ENCODE measurements at regions not wholly inside any gene's neighbourhood (a gene's known extent, or its start where the extent isn't known, plus 50 kb on each side); places are given as distances from the start of the nearest gene placed in this dataset.

GRCh38 chr6:147911057-147911456 lies 402.6 kb downstream of the SAMD5 start:
- Mint-ChIP-seq H3K36me3 (ENCODE audit: low read depth) (no peaks in the 10 kb centered on the region), H3K27me3 (no peaks in the 10 kb centered on the region), H3K4me1 (no peaks in the 10 kb centered on the region), H3K27ac (no peak overlapping the region), H3K4me3 (no peak overlapping the region)
- no peaks in the 10 kb centered on the region for H3K9me3 ChIP-seq (ENCODE audit: control insufficient read depth, low read length, poor library complexity, severe bottlenecking)
- ATAC-seq = no peak
- no peak for DNase-seq

- H3K27ac Mint-ChIP-seq = no peak overlapping the region
- no peaks in the 10 kb centered on the region for H3K27me3 Mint-ChIP-seq
- H3K36me3 Mint-ChIP-seq (ENCODE audit: low read depth) = no peaks in the 10 kb centered on the region
- ATAC-seq (no peak), DNase-seq (no peak)
- H3K4me1 Mint-ChIP-seq = no peaks in the 10 kb centered on the region
- H3K9me3 ChIP-seq (ENCODE audit: control insufficient read depth, low read length, poor library complexity, severe bottlenecking) = no peaks in the 10 kb centered on the region
- H3K4me3 Mint-ChIP-seq = no peak overlapping the region
Observed at GRCh38 chr6:147911686-147912085, 403.2 kb downstream of the SAMD5 start.

GRCh38 chr6:147922799-147923198 lies 414.3 kb downstream of the SAMD5 start:
- H3K9me3 ChIP-seq (ENCODE audit: control insufficient read depth, low read length, poor library complexity, severe bottlenecking) = no peaks in the 10 kb centered on the region
- no peaks in the 10 kb centered on the region for H3K27me3 Mint-ChIP-seq
- DNase-seq (no peak), ATAC-seq (no peak)
- no peak overlapping the region for H3K4me3 Mint-ChIP-seq
- no peaks in the 10 kb centered on the region for H3K4me1 Mint-ChIP-seq
- H3K27ac Mint-ChIP-seq = no peak overlapping the region
- H3K36me3 Mint-ChIP-seq (ENCODE audit: low read depth) = no peaks in the 10 kb centered on the region

- H3K36me3 Mint-ChIP-seq (ENCODE audit: low read depth) = no peaks in the 10 kb centered on the region
- no peak overlapping the region for H3K27ac Mint-ChIP-seq
- H3K27me3 Mint-ChIP-seq = no peaks in the 10 kb centered on the region
- DNase-seq (no peak), ATAC-seq (no peak)
- H3K9me3 ChIP-seq (ENCODE audit: control insufficient read depth, low read length, poor library complexity, severe bottlenecking) = no peaks in the 10 kb centered on the region
- no peaks in the 10 kb centered on the region for H3K4me1 Mint-ChIP-seq
- H3K4me3 Mint-ChIP-seq = no peak overlapping the region
Observed at GRCh38 chr6:147924598-147924997, 416.1 kb downstream of the SAMD5 start.

GRCh38 chr6:147925826-147926225 lies 416.8 kb upstream of the SASH1 start:
- H3K4me1 Mint-ChIP-seq = no peaks in the 10 kb centered on the region
- DNase-seq (no peak), ATAC-seq (no peak)
- H3K27me3 Mint-ChIP-seq = no peaks in the 10 kb centered on the region
- H3K36me3 Mint-ChIP-seq (ENCODE audit: low read depth) = no peaks in the 10 kb centered on the region
- no peak overlapping the region for H3K4me3 Mint-ChIP-seq
- H3K9me3 ChIP-seq (ENCODE audit: control insufficient read depth, low read length, poor library complexity, severe bottlenecking) = no peaks in the 10 kb centered on the region
- no peak overlapping the region for H3K27ac Mint-ChIP-seq

GRCh38 chr6:147930745-147931144 lies 411.9 kb upstream of the SASH1 start:
- Mint-ChIP-seq H3K4me1 (no peaks in the 10 kb centered on the region), H3K27ac (no peak overlapping the region), H3K27me3 (no peaks in the 10 kb centered on the region), H3K36me3 (ENCODE audit: low read depth) (no peaks in the 10 kb centered on the region), H3K4me3 (no peak overlapping the region)
- ATAC-seq (no peak), DNase-seq (no peak)
- no peaks in the 10 kb centered on the region for H3K9me3 ChIP-seq (ENCODE audit: control insufficient read depth, low read length, poor library complexity, severe bottlenecking)

GRCh38 chr6:147933224-147933623 lies 409.4 kb upstream of the SASH1 start:
- no peaks in the 10 kb centered on the region for H3K27me3 Mint-ChIP-seq
- no peak overlapping the region for H3K27ac Mint-ChIP-seq
- no peaks in the 10 kb centered on the region for H3K4me1 Mint-ChIP-seq
- H3K36me3 Mint-ChIP-seq (ENCODE audit: low read depth) = no peaks in the 10 kb centered on the region
- no peaks in the 10 kb centered on the region for H3K9me3 ChIP-seq (ENCODE audit: control insufficient read depth, low read length, poor library complexity, severe bottlenecking)
- ATAC-seq = no peak
- H3K4me3 Mint-ChIP-seq = no peak overlapping the region
- DNase-seq = no peak

GRCh38 chr6:147935656-147936055 lies 407.0 kb upstream of the SASH1 start:
- H3K4me3 Mint-ChIP-seq = no peak overlapping the region

GRCh38 chr6:147936703-147937470 lies 405.8 kb upstream of the SASH1 start:
- no peak overlapping the region for H3K27ac Mint-ChIP-seq
- no peaks in the 10 kb centered on the region for H3K36me3 Mint-ChIP-seq (ENCODE audit: low read depth)
- H3K27me3 Mint-ChIP-seq = no peaks in the 10 kb centered on the region
- no peak for DNase-seq
- no peak for ATAC-seq
- H3K4me3 Mint-ChIP-seq = no peak overlapping the region
- no peaks in the 10 kb centered on the region for H3K4me1 Mint-ChIP-seq
- no peaks in the 10 kb centered on the region for H3K9me3 ChIP-seq (ENCODE audit: control insufficient read depth, low read length, poor library complexity, severe bottlenecking)

More at GRCh38 chr6:147935656-147936055, 407.0 kb upstream of the SASH1 start:
- Mint-ChIP-seq H3K4me1 (no peaks in the 10 kb centered on the region), H3K27me3 (no peaks in the 10 kb centered on the region), H3K27ac (no peak overlapping the region), H3K36me3 (ENCODE audit: low read depth) (no peaks in the 10 kb centered on the region)
- ATAC-seq = no peak
- DNase-seq = no peak
- no peaks in the 10 kb centered on the region for H3K9me3 ChIP-seq (ENCODE audit: control insufficient read depth, low read length, poor library complexity, severe bottlenecking)

GRCh38 chr6:147941143-147941542 lies 401.5 kb upstream of the SASH1 start:
- DNase-seq (no peak), ATAC-seq (no peak)
- no peak overlapping the region for H3K27ac Mint-ChIP-seq
- H3K4me1 Mint-ChIP-seq = no peaks in the 10 kb centered on the region
- no peak overlapping the region for H3K4me3 Mint-ChIP-seq
- H3K27me3 Mint-ChIP-seq = no peaks in the 10 kb centered on the region
- H3K36me3 Mint-ChIP-seq (ENCODE audit: low read depth) = no peaks in the 10 kb centered on the region
- no peaks in the 10 kb centered on the region for H3K9me3 ChIP-seq (ENCODE audit: control insufficient read depth, low read length, poor library complexity, severe bottlenecking)

GRCh38 chr6:147942363-147942762 lies 400.3 kb upstream of the SASH1 start:
- Mint-ChIP-seq H3K36me3 (ENCODE audit: low read depth) (no peaks in the 10 kb centered on the region), H3K27me3 (no peaks in the 10 kb centered on the region), H3K4me1 (no peaks in the 10 kb centered on the region), H3K27ac (no peak overlapping the region), H3K4me3 (no peak overlapping the region)
- DNase-seq = no peak
- no peaks in the 10 kb centered on the region for H3K9me3 ChIP-seq (ENCODE audit: control insufficient read depth, low read length, poor library complexity, severe bottlenecking)
- no peak for ATAC-seq

GRCh38 chr6:147944122-147944521 lies 398.5 kb upstream of the SASH1 start:
- H3K4me3 Mint-ChIP-seq = no peak overlapping the region
- H3K4me1 Mint-ChIP-seq = no peaks in the 10 kb centered on the region
- no peaks in the 10 kb centered on the region for H3K9me3 ChIP-seq (ENCODE audit: control insufficient read depth, low read length, poor library complexity, severe bottlenecking)
- no peak overlapping the region for H3K27ac Mint-ChIP-seq
- DNase-seq (no peak), ATAC-seq (no peak)
- no peaks in the 10 kb centered on the region for H3K36me3 Mint-ChIP-seq (ENCODE audit: low read depth)
- H3K27me3 Mint-ChIP-seq = no peaks in the 10 kb centered on the region

- no peak overlapping the region for H3K4me3 Mint-ChIP-seq
- no peak for ATAC-seq
- H3K27ac Mint-ChIP-seq = no peak overlapping the region
- H3K36me3 Mint-ChIP-seq (ENCODE audit: low read depth) = no peaks in the 10 kb centered on the region
- no peaks in the 10 kb centered on the region for H3K27me3 Mint-ChIP-seq
- no peaks in the 10 kb centered on the region for H3K9me3 ChIP-seq (ENCODE audit: control insufficient read depth, low read length, poor library complexity, severe bottlenecking)
- no peaks in the 10 kb centered on the region for H3K4me1 Mint-ChIP-seq
- DNase-seq = no peak
Observed at GRCh38 chr6:147947521-147947920, 395.1 kb upstream of the SASH1 start.

- H3K36me3 Mint-ChIP-seq (ENCODE audit: low read depth) = no peaks in the 10 kb centered on the region
- ATAC-seq = no peak
Observed at GRCh38 chr6:147949981-147950622, 392.5 kb upstream of the SASH1 start.

More at GRCh38 chr6:147949981-147950622, 392.5 kb upstream of the SASH1 start:
- no peak for DNase-seq
- no peaks in the 10 kb centered on the region for H3K9me3 ChIP-seq (ENCODE audit: control insufficient read depth, low read length, poor library complexity, severe bottlenecking)
- Mint-ChIP-seq H3K4me3 (no peak overlapping the region), H3K27ac (no peak overlapping the region), H3K27me3 (no peaks in the 10 kb centered on the region), H3K4me1 (no peaks in the 10 kb centered on the region)
